Activated T-helper 1 cell treated with anti-CD3 and anti-CD28 coated beads, Interleukin-12 subunit alpha, Interleukin-12 subunit beta, Interleukin-2, Interleukin-4 antibody, amounts not matched to agents 30 ng/mL and 10 ng/mL and 1 ng/mL, durations not matched to agents 14 hours and 24 hours and 36 hours (primary cell): ENCODE measurements at regions not wholly inside any gene's neighbourhood (a gene's known extent, or its start where the extent isn't known, plus 50 kb on each side); places are given as distances from the start of the nearest gene placed in this dataset.

Source experiments
- DNase-seq: peaks from one replicate; pipeline ENCODE4 v3.0.0; 2021; ENCODE audit warnings: low spot score
- H3K27ac Mint-ChIP-seq: one replicate; pipeline ENCODE4 v1.8.0; 2021; ENCODE audit warnings: mild to moderate bottlenecking, mixed read lengths
- H3K27me3 Mint-ChIP-seq: one replicate; pipeline ENCODE4 v1.8.0; 2022; ENCODE audit warnings: mild to moderate bottlenecking, moderate library complexity, mixed read lengths; ENCODE audit not compliant: insufficient read depth
- H3K36me3 Mint-ChIP-seq: one replicate; pipeline ENCODE4 v1.8.0; 2021; ENCODE audit warnings: low read depth, mixed read lengths
- H3K4me1 Mint-ChIP-seq: one replicate; pipeline ENCODE4 v1.8.0; 2021; ENCODE audit warnings: low read depth, mixed read lengths
- H3K4me3 Mint-ChIP-seq: one replicate; pipeline ENCODE4 v1.8.0; 2021; ENCODE audit warnings: mild to moderate bottlenecking, moderate library complexity, mixed read lengths
- H3K9me3 Mint-ChIP-seq: one replicate; pipeline ENCODE4 v1.8.0; 2021; ENCODE audit warnings: mixed read lengths
- intact Hi-C: fragments of 100-400 bp; cut with micrococcal nuclease; formaldehyde crosslinking; loops from one replicate; pipeline ENCODE4 v1.15.1; 2024

DNA sequence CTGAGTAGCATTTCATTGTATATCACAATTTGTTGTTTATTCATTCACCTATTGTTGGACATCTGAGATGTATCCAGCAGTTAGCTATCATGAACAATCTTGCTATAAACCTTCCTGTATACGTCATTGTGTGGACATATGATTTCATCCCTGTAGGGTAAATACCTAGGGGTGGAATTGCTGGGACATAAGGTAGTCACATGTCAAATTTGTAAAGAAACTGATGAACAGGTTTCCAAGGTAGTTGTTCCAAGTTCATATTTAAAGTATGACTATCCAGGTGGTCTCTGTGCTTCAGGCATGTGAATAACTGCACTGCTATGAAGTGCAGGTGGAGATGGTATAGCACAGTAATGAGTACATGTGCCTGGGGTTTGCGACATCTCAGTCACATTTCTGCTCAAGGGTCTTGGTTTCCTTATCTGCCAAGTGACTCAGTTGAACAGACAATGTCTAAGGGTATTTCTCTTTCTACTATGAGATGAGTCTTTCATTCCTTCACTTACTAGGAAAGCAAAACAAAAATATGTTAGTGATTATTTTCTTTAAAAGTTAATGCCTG is 229.0 kb upstream of the HES1 start:
- peaks cover 23% of the 10 kb centered on the region for H3K4me1 Mint-ChIP-seq
- H3K9me3 Mint-ChIP-seq = peaks cover 13% of the 10 kb centered on the region
- intact Hi-C loops = no loop called here
- peaks cover 3% of the 10 kb centered on the region for H3K27me3 Mint-ChIP-seq
- no peak overlapping the region for H3K27ac Mint-ChIP-seq
- H3K4me3 Mint-ChIP-seq = no peak overlapping the region
- DNase-seq = no peak
- peaks cover 4% of the 10 kb centered on the region for H3K36me3 Mint-ChIP-seq

GRCh38 chr3:193908181-193908744 is 227.7 kb upstream of the HES1 start:
- Mint-ChIP-seq H3K4me1 (peaks cover 31% of the 10 kb centered on the region), H3K4me3 (no peak overlapping the region), H3K27me3 (peaks cover under 1% of the 10 kb centered on the region), H3K9me3 (peaks cover 13% of the 10 kb centered on the region), H3K36me3 (peaks cover 4% of the 10 kb centered on the region), H3K27ac (no peak overlapping the region)
- intact Hi-C loops = no loop called here
- DNase-seq = no peak

- DNase-seq = no peak
- no peaks in the 10 kb centered on the region for H3K27me3 Mint-ChIP-seq
- no peak overlapping the region for H3K27ac Mint-ChIP-seq
- H3K4me3 Mint-ChIP-seq = no peak overlapping the region
- peaks cover 4% of the 10 kb centered on the region for H3K36me3 Mint-ChIP-seq
- peaks cover 31% of the 10 kb centered on the region for H3K4me1 Mint-ChIP-seq
- H3K9me3 Mint-ChIP-seq = peaks cover 13% of the 10 kb centered on the region
- intact Hi-C loops = no loop called here
Measured at GRCh38 chr3:193909387-193909786, 226.6 kb upstream of the HES1 start.

- peaks cover 13% of the 10 kb centered on the region for H3K9me3 Mint-ChIP-seq
- intact Hi-C loops = no loop called here
- peaks cover 4% of the 10 kb centered on the region for H3K36me3 Mint-ChIP-seq
- DNase-seq = no peak
- H3K27ac Mint-ChIP-seq = no peak overlapping the region
- H3K4me3 Mint-ChIP-seq = no peak overlapping the region
- H3K27me3 Mint-ChIP-seq = no peaks in the 10 kb centered on the region
- H3K4me1 Mint-ChIP-seq = peaks cover 31% of the 10 kb centered on the region
Measured at GRCh38 chr3:193910310-193910709, 225.6 kb upstream of the HES1 start.

DNA sequence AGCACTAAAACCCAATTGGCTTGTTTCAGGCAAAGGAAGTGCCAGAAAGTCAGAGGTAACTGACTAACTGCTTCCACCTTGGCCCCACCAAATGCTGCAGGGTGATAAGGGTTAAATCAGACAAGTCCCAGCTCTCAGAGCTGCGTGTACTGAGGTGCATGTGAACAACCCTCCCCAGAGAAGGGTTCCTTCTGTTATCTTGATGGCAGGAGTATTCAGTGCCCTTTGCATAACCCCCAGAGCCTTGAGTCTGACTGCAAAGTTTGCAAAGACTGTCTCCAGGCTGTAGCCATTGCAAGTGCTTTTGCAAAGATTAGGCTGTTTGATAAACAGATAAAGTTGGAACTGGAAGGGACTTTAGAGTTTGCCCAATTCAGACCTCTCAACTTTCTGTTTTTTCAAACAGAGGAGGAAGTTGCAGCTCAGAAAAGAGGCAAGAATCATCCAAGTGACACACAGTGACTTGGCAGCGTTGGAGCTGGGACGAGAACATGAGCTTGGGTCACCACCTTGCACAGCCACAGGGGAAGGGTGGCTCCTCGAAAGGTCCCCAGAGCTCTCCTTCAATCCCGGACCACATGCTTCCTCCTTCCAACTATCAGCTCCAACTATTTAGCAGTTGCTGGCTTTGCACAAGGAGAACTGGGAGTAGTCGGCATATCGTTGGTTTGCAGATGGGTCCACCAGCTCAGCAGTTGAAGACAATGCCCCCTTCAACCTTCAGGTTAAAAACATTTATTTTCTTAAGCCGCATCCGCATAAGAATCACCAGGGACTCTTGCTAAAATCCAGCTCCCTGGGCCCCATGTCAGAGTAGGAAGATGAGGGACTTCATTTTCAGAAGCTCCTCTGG is 224.8 kb upstream of the HES1 start:
- Mint-ChIP-seq H3K36me3 (peaks cover 4% of the 10 kb centered on the region), H3K27ac (no peak overlapping the region), H3K4me1 (peaks cover 31% of the 10 kb centered on the region), H3K4me3 (peak overlapping the region; percentile 9), H3K9me3 (peaks cover 13% of the 10 kb centered on the region), H3K27me3 (peaks cover 2% of the 10 kb centered on the region)
- intact Hi-C loops = no loop called here
- DNase-seq = no peak

DNA sequence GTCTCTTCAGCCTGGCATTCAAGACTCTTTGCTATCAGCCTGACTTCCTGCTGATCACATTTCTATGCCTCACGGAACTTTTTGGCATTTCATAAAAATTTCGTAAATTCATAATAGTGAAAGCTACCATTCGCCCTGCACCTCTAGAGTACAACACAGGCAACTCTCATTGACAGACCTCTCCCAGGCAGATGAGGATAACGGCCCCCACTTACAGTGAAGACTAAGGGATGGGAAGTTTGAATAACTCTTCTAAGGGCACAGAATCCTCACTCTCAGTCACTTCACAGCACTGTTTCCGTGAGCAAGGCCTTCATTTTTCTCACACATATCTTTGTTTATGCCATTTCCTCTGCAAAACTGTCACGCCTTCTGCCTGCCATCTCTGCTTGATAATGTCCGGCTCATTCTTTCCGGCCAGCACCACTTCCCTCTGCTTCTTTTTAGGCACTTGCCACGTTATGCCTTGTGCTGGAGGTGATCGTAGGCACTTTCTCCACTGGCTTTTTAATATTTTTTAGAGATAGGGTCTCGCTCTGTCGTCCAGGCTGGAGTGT is 224.1 kb upstream of the HES1 start:
- H3K4me1 Mint-ChIP-seq = peaks cover 31% of the 10 kb centered on the region
- no peak for DNase-seq
- H3K27me3 Mint-ChIP-seq = peaks cover 4% of the 10 kb centered on the region
- peaks cover 13% of the 10 kb centered on the region for H3K9me3 Mint-ChIP-seq
- peaks cover 4% of the 10 kb centered on the region for H3K36me3 Mint-ChIP-seq
- H3K4me3 Mint-ChIP-seq = peak overlapping the region; percentile 28
- intact Hi-C loops = no loop called here
- H3K27ac Mint-ChIP-seq = peak overlapping the region; percentile 74

DNA sequence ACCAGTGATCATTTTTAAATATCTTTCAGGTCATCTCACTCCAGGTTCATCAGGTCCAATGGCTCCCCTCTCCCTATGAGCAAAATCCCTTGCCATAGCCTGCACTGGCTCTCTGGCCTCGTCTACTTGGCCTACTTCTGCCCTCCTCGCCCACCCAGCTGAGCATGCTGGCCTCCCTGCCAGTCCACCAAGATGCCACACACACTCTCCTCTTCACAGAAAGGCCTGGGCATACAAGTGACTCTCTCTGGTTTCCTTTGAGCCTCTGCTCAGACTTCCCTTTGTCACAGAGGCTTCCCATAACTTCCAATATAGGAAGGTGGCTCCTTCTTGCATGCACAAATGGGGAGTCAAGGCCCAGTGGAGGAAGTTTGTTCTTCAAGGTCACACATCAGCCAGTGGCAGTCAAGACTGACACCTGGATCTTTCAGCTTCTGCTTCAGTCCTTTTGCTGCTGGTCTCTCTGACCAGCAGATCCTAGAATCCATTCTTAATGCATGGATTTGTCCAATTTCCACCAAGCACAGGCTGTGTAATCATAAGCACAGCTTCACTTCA is 223.2 kb upstream of the HES1 start:
- Mint-ChIP-seq H3K9me3 (peaks cover 10% of the 10 kb centered on the region), H3K4me3 (no peak overlapping the region), H3K27me3 (peaks cover 8% of the 10 kb centered on the region), H3K36me3 (peaks cover 4% of the 10 kb centered on the region), H3K4me1 (peaks cover 31% of the 10 kb centered on the region), H3K27ac (no peak overlapping the region)
- intact Hi-C loops = no loop called here
- no peak for DNase-seq

- intact Hi-C loops = no loop called here
- Mint-ChIP-seq H3K4me3 (no peak overlapping the region), H3K36me3 (no peaks in the 10 kb centered on the region)
Measured at GRCh38 chr3:193914602-193915001, 221.3 kb upstream of the HES1 start.

DNA sequence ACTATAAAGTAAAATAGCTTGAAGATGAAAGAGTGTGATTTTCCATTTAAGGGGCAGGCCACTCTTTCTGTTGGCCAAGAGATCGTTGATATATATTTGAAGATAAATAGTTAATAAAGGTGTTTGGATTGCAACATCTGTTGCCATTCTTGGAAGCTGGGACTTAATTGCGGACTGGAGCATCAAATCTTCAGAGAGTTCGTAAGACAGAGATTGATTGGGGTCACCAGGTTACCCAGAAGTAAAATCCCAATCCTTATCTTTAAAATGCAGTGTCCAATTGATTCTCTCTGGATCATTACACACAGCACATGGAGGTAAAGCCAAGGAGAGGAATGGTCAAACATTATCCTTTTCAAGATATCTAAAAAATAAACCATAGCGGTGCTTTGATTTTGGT is 220.8 kb upstream of the HES1 start:
- Mint-ChIP-seq H3K36me3 (no peaks in the 10 kb centered on the region), H3K4me1 (peaks cover 26% of the 10 kb centered on the region), H3K4me3 (no peak overlapping the region), H3K27ac (no peak overlapping the region), H3K27me3 (peaks cover 12% of the 10 kb centered on the region), H3K9me3 (no peaks in the 10 kb centered on the region)
- no peak for DNase-seq
- intact Hi-C loops = no loop called here

More at GRCh38 chr3:193914602-193915001, 221.3 kb upstream of the HES1 start:
- Mint-ChIP-seq H3K27ac (no peak overlapping the region), H3K4me1 (peaks cover 31% of the 10 kb centered on the region), H3K27me3 (peaks cover 12% of the 10 kb centered on the region), H3K9me3 (no peaks in the 10 kb centered on the region)
- no peak for DNase-seq

- H3K27ac Mint-ChIP-seq = no peak overlapping the region
- DNase-seq = no peak
- H3K9me3 Mint-ChIP-seq = no peaks in the 10 kb centered on the region
- peaks cover 21% of the 10 kb centered on the region for H3K4me1 Mint-ChIP-seq
- H3K27me3 Mint-ChIP-seq = peaks cover 12% of the 10 kb centered on the region
- no peak overlapping the region for H3K4me3 Mint-ChIP-seq
- no peaks in the 10 kb centered on the region for H3K36me3 Mint-ChIP-seq
- intact Hi-C loops = no loop called here
Measured at GRCh38 chr3:193915613-193916012, 220.3 kb upstream of the HES1 start.

DNA sequence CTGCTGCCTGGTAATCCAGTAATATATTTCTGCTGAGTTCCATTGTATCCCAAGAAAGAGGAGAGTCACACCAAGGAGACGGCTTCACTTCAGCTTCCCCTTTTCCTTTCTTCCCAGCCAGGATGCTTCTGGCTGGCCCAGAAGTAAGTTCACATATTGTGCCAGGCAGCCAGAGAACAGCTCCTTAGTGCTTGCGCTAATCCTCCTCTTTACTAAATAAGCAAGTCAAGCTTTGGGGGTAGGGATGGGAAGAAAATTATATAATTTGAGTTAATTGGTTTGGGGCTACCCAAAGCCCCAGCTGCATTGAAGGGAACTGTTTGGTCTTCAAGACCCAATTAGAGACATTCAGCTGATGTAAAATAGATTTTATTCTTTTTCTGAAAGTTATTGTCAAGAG is 218.8 kb upstream of the HES1 start:
- Mint-ChIP-seq H3K27ac (no peak overlapping the region), H3K4me1 (peaks cover 6% of the 10 kb centered on the region), H3K4me3 (no peak overlapping the region), H3K27me3 (peaks cover 14% of the 10 kb centered on the region), H3K9me3 (no peaks in the 10 kb centered on the region), H3K36me3 (no peaks in the 10 kb centered on the region)
- intact Hi-C loops = no loop called here
- no peak for DNase-seq

DNA sequence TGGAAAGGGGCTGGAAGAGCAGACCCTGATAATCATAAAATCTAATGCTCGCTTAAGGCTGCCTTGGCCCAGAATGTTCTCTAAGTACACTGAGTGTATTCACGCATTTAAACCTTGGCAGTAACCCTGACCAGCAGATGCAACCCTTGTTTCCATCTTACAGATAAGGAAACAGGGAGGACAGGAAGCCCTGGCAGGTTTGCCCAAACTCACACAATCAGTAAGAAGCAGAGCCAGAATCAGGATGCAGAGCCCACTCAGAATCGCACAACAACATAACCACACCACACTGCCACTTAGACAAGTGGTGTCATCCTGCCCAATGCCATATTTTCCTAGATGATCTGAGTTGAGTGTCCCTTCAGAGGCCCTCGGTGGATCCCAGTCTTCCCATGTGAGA is 214.5 kb upstream of the HES1 start:
- no peak for DNase-seq
- Mint-ChIP-seq H3K4me3 (no peak overlapping the region), H3K4me1 (no peaks in the 10 kb centered on the region), H3K27me3 (peaks cover 12% of the 10 kb centered on the region), H3K36me3 (no peaks in the 10 kb centered on the region), H3K27ac (no peak overlapping the region), H3K9me3 (peaks cover 13% of the 10 kb centered on the region)
- intact Hi-C loops = no loop called here
